HCT116 (cell line): ENCODE measurements at regions not wholly inside any gene's neighbourhood (a gene's known extent, or its start where the extent isn't known, plus 50 kb on each side); places are given as distances from the start of the nearest gene placed in this dataset.

Source experiments
- ATAC-seq: fragments of 200-7000 bp; cut with Tn5 transposase; 2 replicates; pipeline ENCODE4 v1.9.1; 2020; ENCODE audit warnings: mild to moderate bottlenecking, moderate library complexity
- BruUV-seq: library from RNA; stranded (reverse); fragments of 400-500 nt; replicated peaks from 2 replicates; lab custom pipeline; 2021; lab: Mats Ljungman, UMichigan
- CTCF ChIA-PET: fragments of 300-600 bp; sonication (Branson Sonifier 250); formaldehyde crosslinking; loops from one replicate; lab custom pipeline; 2021; ENCODE audit warnings: antibody characterized with exemption; lab: Charles Lee
- POLR2A ChIA-PET: fragments of 300-600, 350-600 bp; sonication (Branson Sonifier 250); formaldehyde crosslinking; loops from one replicate; lab custom pipeline; 2021; ENCODE audit warnings: antibody characterized with exemption; lab: Charles Lee
- RAD21 ChIA-PET, 2 experiments: fragments of 300-600 bp; sonication (Branson Sonifier 250); formaldehyde crosslinking; loops; one replicate each; lab custom pipeline; 2023; ENCODE audit warnings: low total read pairs in 2 of 2; ENCODE audit not compliant: uncharacterized antibody in 2 of 2, unreplicated experiment in 2 of 2, low non-redundant PET in 1 of 2; lab: Charles Lee
- DNase-seq: peaks from one replicate; pipeline ENCODE4 v3.0.0-alpha.2; 2010; ENCODE audit warnings: low read depth, low spot score
- H2AFZ ChIP-seq: fragments of 200-600 bp; shearing (Covaris generic), sonication (generic); 2 replicates; pipeline ENCODE4 v1.6.1; 2017; ENCODE audit warnings: low read depth, mixed run types, mixed read lengths, antibody characterized with exemption, low read length; ENCODE audit not compliant: poor library complexity, severe bottlenecking
- H3K27ac ChIP-seq: 2 replicates; pipeline ENCODE4 v1.5.1; 2012; ENCODE audit warnings: low read depth, low read length
- H3K27me3 ChIP-seq: fragments of 200-600 bp; sonication (generic); 2 replicates; pipeline ENCODE4 v1.6.1; 2016; ENCODE audit warnings: mixed run types, low read length, mixed read lengths; ENCODE audit not compliant: insufficient read depth
- H3K36me3 ChIP-seq, 2 experiments: fragments of 200-500 bp in 1 of 2; fragments of 200-600 bp in 1 of 2; sonication (Bioruptor generic) in 1 of 2; sonication (generic) in 1 of 2; 2 replicates each; pipeline versions ENCODE4 v1.5.1 to v1.6.1; 2014 to 2016; ENCODE audit warnings: low read length in 2 of 2, inconsistent platforms in 1 of 2, mixed read lengths in 1 of 2, mixed run types in 1 of 2; ENCODE audit not compliant: insufficient read depth in 2 of 2, control insufficient read depth in 1 of 2
- H3K4me1 ChIP-seq, 2 experiments: fragments of 200-600 bp in 1 of 2; sonication (generic) in 1 of 2; 2 replicates each; pipeline versions ENCODE4 v1.5.1 to v1.6.1; 2012 to 2017; ENCODE audit warnings: low read length in 2 of 2, inconsistent platforms in 1 of 2, mild to moderate bottlenecking in 1 of 2, mixed read lengths in 1 of 2, mixed run types in 1 of 2, moderate library complexity in 1 of 2; ENCODE audit not compliant: insufficient read depth in 2 of 2, control insufficient read depth in 1 of 2
- H3K4me2 ChIP-seq: fragments of 200-600 bp; sonication (generic); 2 replicates; pipeline ENCODE4 v1.6.1; 2017; ENCODE audit warnings: mixed run types, low read length, mixed read lengths
- H3K4me3 ChIP-seq, 2 experiments: fragments of 200-600 bp in 1 of 2; sonication (generic) in 1 of 2; replicated peaks in 1 of 2; 2 replicates each; pipeline ENCODE4 v1.5.1; 2011 to 2016; ENCODE audit warnings: low read length in 2 of 2, control low read depth in 1 of 2, low read depth in 1 of 2, mild to moderate bottlenecking in 1 of 2, mixed read lengths in 1 of 2, mixed run types in 1 of 2
- H3K79me2 ChIP-seq: fragments of 200-600 bp; sonication (generic); 2 replicates; pipeline ENCODE4 v1.6.1; 2017; ENCODE audit warnings: mild to moderate bottlenecking, mixed run types, low read length, moderate library complexity, mixed read lengths; ENCODE audit not compliant: insufficient read depth
- H3K9ac ChIP-seq: fragments of 200-600 bp; sonication (generic); 2 replicates; pipeline ENCODE4 v1.6.1; 2016; ENCODE audit warnings: low read length, mixed read lengths
- H3K9me2 ChIP-seq: fragments of 200-600 bp; sonication (generic), shearing (Covaris generic); 2 replicates; pipeline ENCODE4 v1.6.1; 2017; ENCODE audit warnings: mixed run types, mild to moderate bottlenecking, moderate library complexity; ENCODE audit not compliant: insufficient read depth
- H3K9me3 ChIP-seq, 2 experiments: fragments of 200-500 bp in 1 of 2; fragments of 200-600 bp in 1 of 2; sonication (Bioruptor generic) in 1 of 2; sonication (generic) in 1 of 2; 2 replicates each; pipeline ENCODE4 v1.6.1; 2014 to 2017; ENCODE audit warnings: low read length in 2 of 2, mixed read lengths in 2 of 2, inconsistent platforms in 1 of 2, low read depth in 1 of 2, mild to moderate bottlenecking in 1 of 2, mixed run types in 1 of 2, moderate library complexity in 1 of 2; ENCODE audit not compliant: control insufficient read depth in 1 of 2, insufficient read depth in 1 of 2
- H4K20me1 ChIP-seq: fragments of 200-600 bp; sonication (generic), shearing (Covaris generic); 2 replicates; pipeline ENCODE4 v1.6.1; 2017; ENCODE audit warnings: mixed run types, mild to moderate bottlenecking, moderate library complexity; ENCODE audit not compliant: insufficient read depth
- CBX3 ChIP-seq: IDR thresholded peaks from 2 replicates; pipeline ENCODE4 v1.6.1; 2012; ENCODE audit warnings: low read depth
- EGR1 ChIP-seq: IDR thresholded peaks from 2 replicates; pipeline ENCODE4 v1.6.1; 2012; ENCODE audit warnings: low read depth
- ELF1 ChIP-seq: IDR thresholded peaks from 2 replicates; pipeline ENCODE4 v1.6.1; 2012; ENCODE audit warnings: low read depth, borderline replicate concordance
- EZH2 ChIP-seq: fragments of 200-600 bp; sonication (generic); IDR thresholded peaks from 2 replicates; pipeline ENCODE4 v1.6.1; 2017; ENCODE audit warnings: antibody characterized with exemption, mixed run types
- EZH2phosphoT487 ChIP-seq: fragments of 200-600 bp; IDR thresholded peaks from 2 replicates; pipeline ENCODE4 v1.6.1; 2018; ENCODE audit warnings: antibody characterized with exemption, borderline replicate concordance
- JUND ChIP-seq: IDR thresholded peaks from 2 replicates; pipeline ENCODE4 v1.6.1; 2012
- MAX ChIP-seq: IDR thresholded peaks from 2 replicates; pipeline ENCODE4 v1.6.1; 2012
- POLR2A ChIP-seq: IDR thresholded peaks from 2 replicates; pipeline ENCODE4 v1.7.0; 2011; ENCODE audit warnings: borderline replicate concordance; ENCODE audit not compliant: insufficient read depth, insufficient read length; ENCODE audit errors: extremely low read depth
- POLR2AphosphoS5 ChIP-seq: IDR thresholded peaks from 2 replicates; pipeline ENCODE4 v1.6.1; 2011; ENCODE audit warnings: mild to moderate bottlenecking, low read depth, low read length, moderate library complexity
- REST ChIP-seq: IDR thresholded peaks from 2 replicates; pipeline ENCODE4 v1.6.1; 2012; ENCODE audit warnings: low read depth
- TCF7L2 ChIP-seq: IDR thresholded peaks from 2 replicates; pipeline ENCODE4 v1.7.0; 2011; ENCODE audit warnings: borderline replicate concordance, inconsistent platforms; ENCODE audit not compliant: insufficient read depth, insufficient read length; ENCODE audit errors: extremely low read depth
- YY1 ChIP-seq: IDR thresholded peaks from 2 replicates; pipeline ENCODE4 v1.6.1; 2011; ENCODE audit warnings: low read length, low read depth, moderate library complexity, mild to moderate bottlenecking; ENCODE audit not compliant: insufficient replicate concordance; ENCODE audit errors: extremely low read depth
- ZBTB33 ChIP-seq: IDR thresholded peaks from 2 replicates; pipeline ENCODE4 v1.6.1; 2011; ENCODE audit warnings: mild to moderate bottlenecking, low read length, moderate library complexity; ENCODE audit not compliant: insufficient replicate concordance; ENCODE audit errors: extremely low read depth
- ZFX ChIP-seq: fragments of 450-650 bp; IDR thresholded peaks from 2 replicates; pipeline ENCODE4 v1.6.1; 2017
- intact Hi-C: fragments of 100-400 bp; cut with micrococcal nuclease; formaldehyde crosslinking; loops from 2 replicates; pipeline ENCODE4 v1.10.0; 2022

- Histone ChIP-seq H3K36me3 (no peaks in the 10 kb centered on the region), H3K27me3 (peaks cover 56% of the 10 kb centered on the region), H3K9ac (no peak overlapping the region), H3K9me2 (no peaks in the 10 kb centered on the region), H3K4me2 (no peak overlapping the region), H4K20me1 (no peaks in the 10 kb centered on the region), H3K27ac (no peak overlapping the region), H3K9me3 (no peaks in the 10 kb centered on the region), H3K4me3 (no peak overlapping the region), H3K79me2 (no peaks in the 10 kb centered on the region), H3K4me1 (no peaks in the 10 kb centered on the region), H2AFZ (no peak overlapping the region)
- RAD21 ChIA-PET = no interaction called here
- no peak for ATAC-seq
- intact Hi-C loops = no loop called here
- no TSS peak for BruUV-seq
- POLR2A ChIA-PET = no interaction called here
- no peak for DNase-seq
- CTCF ChIA-PET = no interaction called here
- TF ChIP-seq YY1 (no peak), JUND (no peak), ELF1 (no peak), POLR2AphosphoS5 (no peak), ZBTB33 (no peak), ZFX (no peak), TCF7L2 (no peak), POLR2A (no peak), EZH2phosphoT487 (no peak), REST (no peak), CBX3 (no peak), EGR1 (no peak), EZH2 (no peak), MAX (no peak)
Observed at GRCh38 chr12:66832997-66833396, 154.1 kb upstream of the GRIP1 start.
